ENCODE measurements at regions not wholly inside any gene's neighbourhood (a gene's known extent, or its start where the extent isn't known, plus 50 kb on each side); places are given as distances from the start of the nearest gene placed in this dataset.

GRCh38 chr6:41442352-41442672 is 103.9 kb upstream of the FOXP4 start:
- Histone ChIP-seq H3K4me1 (ENCODE audit: control insufficient read depth, insufficient read depth, low read length) (peaks cover 17% of the 10 kb centered on the region), H3K27me3 (ENCODE audit: control insufficient read depth, insufficient read depth, low read length) (peaks cover 53% of the 10 kb centered on the region), H3K9ac (ENCODE audit: low read depth, low read length) (no peak overlapping the region), H3K36me3 (ENCODE audit: control insufficient read depth, insufficient read depth, low read length) (no peaks in the 10 kb centered on the region), H3K4me3 (ENCODE audit: low read depth, low read length) (no peak overlapping the region), H3K27ac (ENCODE audit: low read depth, low read length) (no peak overlapping the region), H3K9me3 (ENCODE audit: control insufficient read depth, insufficient read depth, low read length) (no peaks in the 10 kb centered on the region)

GRCh38 chr6:41442800-41443501 is 103.2 kb upstream of the FOXP4 start:
- Histone ChIP-seq H3K27me3 (ENCODE audit: control insufficient read depth, insufficient read depth, low read length) (peaks cover 52% of the 10 kb centered on the region), H3K27ac (ENCODE audit: low read depth, low read length) (peak overlapping the region; percentile 74), H3K9ac (ENCODE audit: low read depth, low read length) (no peak overlapping the region), H3K4me3 (ENCODE audit: low read depth, low read length) (peak overlapping the region; percentile 61), H3K36me3 (ENCODE audit: control insufficient read depth, insufficient read depth, low read length) (no peaks in the 10 kb centered on the region), H3K9me3 (ENCODE audit: control insufficient read depth, insufficient read depth, low read length) (no peaks in the 10 kb centered on the region), H3K4me1 (ENCODE audit: control insufficient read depth, insufficient read depth, low read length) (peaks cover 17% of the 10 kb centered on the region)

- peak overlapping the region; percentile 37; the same call in 1 of the 2 replicates for H3K4me3 ChIP-seq (ENCODE audit: low read depth, low read length)
- no peaks in the 10 kb centered on the region for H3K36me3 ChIP-seq (ENCODE audit: control insufficient read depth, insufficient read depth, low read length)
- no peak overlapping the region for H3K9ac ChIP-seq (ENCODE audit: low read depth, low read length)
- H3K4me1 ChIP-seq (ENCODE audit: control insufficient read depth, insufficient read depth, low read length), result peaks cover 17% of the 10 kb centered on the region
- H3K27ac ChIP-seq (ENCODE audit: low read depth, low read length), result peak overlapping the region; percentile 33
- no peaks in the 10 kb centered on the region for H3K9me3 ChIP-seq (ENCODE audit: control insufficient read depth, insufficient read depth, low read length)
- peaks cover 43% of the 10 kb centered on the region for H3K27me3 ChIP-seq (ENCODE audit: control insufficient read depth, insufficient read depth, low read length)
These were observed 102.3 kb upstream of the FOXP4 start for GRCh38 chr6:41443616-41444525.

- Histone ChIP-seq H3K4me1 (ENCODE audit: control insufficient read depth, insufficient read depth, low read length) (peaks cover 17% of the 10 kb centered on the region), H3K9me3 (ENCODE audit: control insufficient read depth, insufficient read depth, low read length) (no peaks in the 10 kb centered on the region), H3K27ac (ENCODE audit: low read depth, low read length) (no peak overlapping the region), H3K9ac (ENCODE audit: low read depth, low read length) (no peak overlapping the region), H3K4me3 (ENCODE audit: low read depth, low read length) (no peak overlapping the region), H3K27me3 (ENCODE audit: control insufficient read depth, insufficient read depth, low read length) (peaks cover 47% of the 10 kb centered on the region), H3K36me3 (ENCODE audit: control insufficient read depth, insufficient read depth, low read length) (no peaks in the 10 kb centered on the region)
These were observed 100.9 kb upstream of the FOXP4 start for GRCh38 chr6:41445261-41445660.

GRCh38 chr6:41446132-41446531 is 100.0 kb upstream of the FOXP4 start:
- Histone ChIP-seq H3K27ac (ENCODE audit: low read depth, low read length) (no peak overlapping the region), H3K9me3 (ENCODE audit: control insufficient read depth, insufficient read depth, low read length) (no peaks in the 10 kb centered on the region), H3K27me3 (ENCODE audit: control insufficient read depth, insufficient read depth, low read length) (peaks cover 46% of the 10 kb centered on the region), H3K9ac (ENCODE audit: low read depth, low read length) (no peak overlapping the region), H3K36me3 (ENCODE audit: control insufficient read depth, insufficient read depth, low read length) (no peaks in the 10 kb centered on the region), H3K4me1 (ENCODE audit: control insufficient read depth, insufficient read depth, low read length) (peaks cover 22% of the 10 kb centered on the region), H3K4me3 (ENCODE audit: low read depth, low read length) (no peak overlapping the region)

GRCh38 chr6:41446907-41447545 is 99.2 kb upstream of the FOXP4 start:
- Histone ChIP-seq H3K4me1 (ENCODE audit: control insufficient read depth, insufficient read depth, low read length) (peaks cover 20% of the 10 kb centered on the region), H3K9ac (ENCODE audit: low read depth, low read length) (no peak overlapping the region), H3K27me3 (ENCODE audit: control insufficient read depth, insufficient read depth, low read length) (peaks cover 44% of the 10 kb centered on the region), H3K27ac (ENCODE audit: low read depth, low read length) (no peak overlapping the region), H3K4me3 (ENCODE audit: low read depth, low read length) (no peak overlapping the region), H3K9me3 (ENCODE audit: control insufficient read depth, insufficient read depth, low read length) (no peaks in the 10 kb centered on the region), H3K36me3 (ENCODE audit: control insufficient read depth, insufficient read depth, low read length) (no peaks in the 10 kb centered on the region)

- H3K4me1 ChIP-seq (ENCODE audit: control insufficient read depth, insufficient read depth, low read length), result peaks cover 14% of the 10 kb centered on the region
- peaks cover 44% of the 10 kb centered on the region for H3K27me3 ChIP-seq (ENCODE audit: control insufficient read depth, insufficient read depth, low read length)
- H3K27ac ChIP-seq (ENCODE audit: low read depth, low read length), result no peak overlapping the region
- no peak overlapping the region for H3K9ac ChIP-seq (ENCODE audit: low read depth, low read length)
- H3K36me3 ChIP-seq (ENCODE audit: control insufficient read depth, insufficient read depth, low read length), result no peaks in the 10 kb centered on the region
- H3K4me3 ChIP-seq (ENCODE audit: low read depth, low read length), result no peak overlapping the region
- H3K9me3 ChIP-seq (ENCODE audit: control insufficient read depth, insufficient read depth, low read length), result no peaks in the 10 kb centered on the region
These were observed 97.9 kb upstream of the FOXP4 start for GRCh38 chr6:41448256-41448655.

GRCh38 chr6:41449399-41450245 is 96.6 kb upstream of the FOXP4 start:
- no peak overlapping the region for H3K9ac ChIP-seq (ENCODE audit: low read depth, low read length)
- H3K27ac ChIP-seq (ENCODE audit: low read depth, low read length), result no peak overlapping the region
- H3K27me3 ChIP-seq (ENCODE audit: control insufficient read depth, insufficient read depth, low read length), result peaks cover 32% of the 10 kb centered on the region
- H3K4me3 ChIP-seq (ENCODE audit: low read depth, low read length), result no peak overlapping the region
- H3K36me3 ChIP-seq (ENCODE audit: control insufficient read depth, insufficient read depth, low read length), result no peaks in the 10 kb centered on the region
- H3K4me1 ChIP-seq (ENCODE audit: control insufficient read depth, insufficient read depth, low read length), result peaks cover 7% of the 10 kb centered on the region; the same call in 1 of the 2 replicates
- H3K9me3 ChIP-seq (ENCODE audit: control insufficient read depth, insufficient read depth, low read length), result no peaks in the 10 kb centered on the region

GRCh38 chr6:41450581-41450980 is 95.6 kb upstream of the FOXP4 start:
- Histone ChIP-seq H3K27me3 (ENCODE audit: control insufficient read depth, insufficient read depth, low read length) (peaks cover 32% of the 10 kb centered on the region), H3K4me3 (ENCODE audit: low read depth, low read length) (no peak overlapping the region), H3K27ac (ENCODE audit: low read depth, low read length) (no peak overlapping the region), H3K36me3 (ENCODE audit: control insufficient read depth, insufficient read depth, low read length) (no peaks in the 10 kb centered on the region), H3K4me1 (ENCODE audit: control insufficient read depth, insufficient read depth, low read length) (peaks cover 11% of the 10 kb centered on the region), H3K9me3 (ENCODE audit: control insufficient read depth, insufficient read depth, low read length) (no peaks in the 10 kb centered on the region), H3K9ac (ENCODE audit: low read depth, low read length) (no peak overlapping the region)

- Histone ChIP-seq H3K9ac (ENCODE audit: low read depth, low read length) (no peak overlapping the region), H3K27me3 (ENCODE audit: control insufficient read depth, insufficient read depth, low read length) (peaks cover 28% of the 10 kb centered on the region), H3K36me3 (ENCODE audit: control insufficient read depth, insufficient read depth, low read length) (no peaks in the 10 kb centered on the region), H3K9me3 (ENCODE audit: control insufficient read depth, insufficient read depth, low read length) (no peaks in the 10 kb centered on the region), H3K27ac (ENCODE audit: low read depth, low read length) (no peak overlapping the region), H3K4me1 (ENCODE audit: control insufficient read depth, insufficient read depth, low read length) (peaks cover 15% of the 10 kb centered on the region), H3K4me3 (ENCODE audit: low read depth, low read length) (no peak overlapping the region)
These were observed 95.1 kb upstream of the FOXP4 start for GRCh38 chr6:41451039-41451438.
